ENCODE measurements at regions not wholly inside any gene's neighbourhood (a gene's known extent, or its start where the extent isn't known, plus 50 kb on each side); places are given as distances from the start of the nearest gene placed in this dataset.

DNA sequence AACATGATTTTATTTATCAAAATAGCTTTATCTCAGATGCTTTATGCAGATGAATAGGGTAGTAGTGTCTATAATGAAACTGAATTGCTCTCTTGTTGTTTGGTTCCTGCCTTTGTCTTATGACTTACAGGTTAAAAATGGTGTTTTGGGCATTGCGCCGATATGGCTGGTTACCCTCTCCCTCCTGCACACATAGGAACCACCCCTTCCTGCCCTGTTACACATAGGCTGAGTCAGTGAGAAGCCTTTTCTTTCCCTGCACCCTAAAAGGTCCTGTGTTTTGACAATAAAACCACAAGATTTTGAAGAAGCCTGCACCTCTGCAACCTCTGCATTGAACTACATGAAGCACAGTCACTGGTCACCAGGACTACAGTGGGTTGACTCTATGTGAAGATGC lies 655.8 kb upstream of the ANKRD30A start:
- TF ChIP-seq POLR2A (IDR thresholded peaks at IDR 0.05), result no peak
- TF ChIP-seq, protein P1, sequence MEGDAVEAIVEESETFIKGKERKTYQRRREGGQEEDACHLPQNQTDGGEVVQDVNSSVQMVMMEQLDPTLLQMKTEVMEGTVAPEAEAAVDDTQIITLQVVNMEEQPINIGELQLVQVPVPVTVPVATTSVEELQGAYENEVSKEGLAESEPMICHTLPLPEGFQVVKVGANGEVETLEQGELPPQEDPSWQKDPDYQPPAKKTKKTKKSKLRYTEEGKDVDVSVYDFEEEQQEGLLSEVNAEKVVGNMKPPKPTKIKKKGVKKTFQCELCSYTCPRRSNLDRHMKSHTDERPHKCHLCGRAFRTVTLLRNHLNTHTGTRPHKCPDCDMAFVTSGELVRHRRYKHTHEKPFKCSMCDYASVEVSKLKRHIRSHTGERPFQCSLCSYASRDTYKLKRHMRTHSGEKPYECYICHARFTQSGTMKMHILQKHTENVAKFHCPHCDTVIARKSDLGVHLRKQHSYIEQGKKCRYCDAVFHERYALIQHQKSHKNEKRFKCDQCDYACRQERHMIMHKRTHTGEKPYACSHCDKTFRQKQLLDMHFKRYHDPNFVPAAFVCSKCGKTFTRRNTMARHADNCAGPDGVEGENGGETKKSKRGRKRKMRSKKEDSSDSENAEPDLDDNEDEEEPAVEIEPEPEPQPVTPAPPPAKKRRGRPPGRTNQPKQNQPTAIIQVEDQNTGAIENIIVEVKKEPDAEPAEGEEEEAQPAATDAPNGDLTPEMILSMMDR (IDR thresholded peaks at IDR 0.05), result no peak
